Stimulated activated CD4-positive, alpha-beta T cell treated with anti-CD3 and anti-CD28 coated beads, TNF-alpha, amount 100 ng/mL, for 24 hours (primary cell): ENCODE measurements at regions not wholly inside any gene's neighbourhood (a gene's known extent, or its start where the extent isn't known, plus 50 kb on each side); places are given as distances from the start of the nearest gene placed in this dataset.

Experiments
- DNase-seq, 3 experiments: peaks; one replicate each; pipeline ENCODE4 v3.0.0-alpha.2; 2020; ENCODE audit warnings: low read depth in 3 of 3

DNA sequence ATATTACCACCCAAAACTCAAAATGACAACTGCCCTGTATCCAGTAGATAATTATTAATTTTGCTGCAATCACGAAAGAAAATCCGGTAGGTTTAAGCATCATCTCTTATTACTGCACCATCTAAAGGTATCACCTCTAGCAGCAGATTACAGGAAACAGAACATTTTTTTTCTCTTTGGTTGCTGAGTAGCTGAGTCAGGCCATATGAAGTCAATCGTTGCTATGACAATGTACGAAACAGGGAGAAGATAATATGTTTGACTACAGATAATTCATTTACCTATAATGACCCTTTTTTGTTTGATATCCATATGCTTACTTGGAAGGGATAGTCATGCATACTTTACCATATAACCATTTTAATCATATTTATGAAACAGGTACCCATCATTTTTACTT is 831.6 kb upstream of the CHAC2 start:
- no peak for DNase-seq

DNA sequence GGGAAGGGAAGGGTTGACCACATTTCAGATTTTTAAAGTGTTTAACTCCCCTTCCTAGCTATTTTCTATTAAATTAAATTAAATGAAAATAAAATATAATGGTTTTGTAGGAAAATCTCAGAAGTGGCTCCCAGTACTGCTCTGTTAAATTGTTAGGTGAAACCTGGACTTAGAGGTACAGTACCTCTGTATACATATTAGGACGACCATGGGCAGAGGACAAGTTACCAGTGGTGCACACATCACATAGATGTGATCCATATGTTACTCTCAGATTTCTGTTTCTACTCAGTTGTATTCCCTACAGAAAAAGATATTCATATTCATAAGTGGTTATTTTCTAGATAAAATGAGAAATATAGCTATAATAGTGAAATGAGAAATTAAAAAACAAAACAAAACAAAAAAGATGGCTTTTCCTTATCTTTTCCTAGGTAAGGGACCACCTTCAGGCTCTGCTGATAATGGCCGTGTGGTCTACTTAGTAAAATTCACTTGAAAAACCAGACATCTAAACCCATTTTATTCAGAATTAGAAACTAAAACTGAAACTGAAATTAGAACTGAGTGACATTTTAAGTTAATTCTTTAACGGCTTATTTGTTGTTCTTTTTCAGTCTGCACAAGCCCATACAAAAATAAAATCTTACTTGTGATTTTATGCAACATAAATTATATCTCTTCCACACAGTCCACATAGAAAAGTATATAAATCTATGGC is 832.5 kb upstream of the CHAC2 start:
- no peak for DNase-seq

DNA sequence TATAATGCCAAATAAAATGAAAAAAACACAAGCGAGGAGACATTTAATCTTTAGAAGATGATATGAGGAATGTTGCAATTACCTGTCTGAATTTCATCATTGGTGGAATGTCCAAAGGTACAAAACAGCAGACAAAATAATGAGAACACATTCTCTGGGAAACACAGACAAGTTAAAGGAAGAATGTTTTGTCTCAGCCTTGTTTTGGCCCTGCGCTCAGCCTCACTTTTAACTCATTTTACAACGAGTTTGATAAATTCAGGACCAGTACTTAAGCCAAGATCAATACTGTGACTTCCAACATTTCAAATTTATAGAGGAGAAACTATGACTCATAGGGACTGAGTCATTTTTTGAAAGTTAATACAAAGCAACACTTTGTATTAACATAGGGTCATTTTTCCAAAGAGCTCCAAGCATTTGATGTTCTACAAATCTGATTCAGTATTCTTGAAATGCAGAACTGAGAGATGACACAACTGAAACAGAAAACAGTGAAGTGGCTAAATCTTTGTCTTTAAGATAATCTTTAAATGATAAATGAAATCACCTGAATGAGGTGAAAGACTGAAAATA is 833.2 kb upstream of the CHAC2 start:
- DNase-seq = no peak

DNA sequence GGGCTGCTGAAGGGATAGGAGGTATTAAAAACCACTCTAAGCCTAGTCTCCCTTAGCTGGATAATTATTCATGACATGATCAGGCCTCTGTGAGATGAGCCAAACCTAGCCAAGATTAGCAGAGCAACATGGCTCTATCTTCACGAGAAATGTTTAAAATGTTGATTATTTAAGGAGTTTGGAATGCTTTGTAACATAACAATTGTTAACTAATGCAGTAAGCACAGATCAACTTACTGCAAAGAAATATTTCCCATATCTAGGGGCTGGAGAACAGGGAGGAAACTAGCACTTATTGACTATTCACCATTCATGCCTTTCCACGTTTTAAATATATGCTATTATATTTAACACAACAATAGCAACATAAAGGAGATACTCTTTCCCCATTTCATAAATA is 833.7 kb upstream of the CHAC2 start:
- DNase-seq = no peak

DNA sequence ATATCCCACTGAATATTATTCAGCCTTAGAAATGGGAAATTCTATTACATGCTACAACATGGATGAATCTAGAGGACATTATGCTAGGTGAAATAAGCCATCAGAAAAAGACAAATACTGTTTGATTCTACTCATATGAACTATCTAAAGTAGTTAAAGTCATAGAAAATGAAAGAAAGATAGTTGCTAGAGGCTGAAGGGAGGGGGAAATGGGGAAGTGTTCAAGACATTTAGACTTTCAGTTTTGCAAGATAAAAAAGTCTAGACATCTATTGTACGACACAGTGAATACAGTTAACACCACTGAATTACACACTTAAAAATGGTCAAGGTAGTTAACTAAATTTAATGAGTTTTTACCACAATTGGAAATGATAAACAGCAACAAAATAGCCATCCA is 835.9 kb upstream of the CHAC2 start:
- DNase-seq = no peak

DNA sequence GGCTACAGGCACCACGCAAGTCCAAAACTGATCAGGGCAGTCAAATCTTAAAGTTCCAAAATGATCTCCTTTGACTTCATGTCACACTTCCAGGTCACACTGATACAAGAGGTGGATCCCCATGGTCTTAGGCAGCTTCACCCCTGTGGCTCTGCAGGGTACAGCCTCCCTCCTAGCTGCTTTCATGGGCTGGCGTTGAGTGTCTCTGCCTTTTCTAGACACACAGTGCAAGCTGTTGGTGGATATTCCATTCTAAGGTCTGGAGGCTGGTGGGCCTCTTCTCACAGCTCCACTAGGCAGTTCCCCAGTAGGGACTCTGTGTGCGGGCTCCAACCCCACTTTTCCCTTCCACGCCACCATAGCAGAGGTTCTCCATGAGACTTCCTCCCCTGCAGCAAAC is 838.2 kb upstream of the CHAC2 start:
- no peak for DNase-seq

DNA sequence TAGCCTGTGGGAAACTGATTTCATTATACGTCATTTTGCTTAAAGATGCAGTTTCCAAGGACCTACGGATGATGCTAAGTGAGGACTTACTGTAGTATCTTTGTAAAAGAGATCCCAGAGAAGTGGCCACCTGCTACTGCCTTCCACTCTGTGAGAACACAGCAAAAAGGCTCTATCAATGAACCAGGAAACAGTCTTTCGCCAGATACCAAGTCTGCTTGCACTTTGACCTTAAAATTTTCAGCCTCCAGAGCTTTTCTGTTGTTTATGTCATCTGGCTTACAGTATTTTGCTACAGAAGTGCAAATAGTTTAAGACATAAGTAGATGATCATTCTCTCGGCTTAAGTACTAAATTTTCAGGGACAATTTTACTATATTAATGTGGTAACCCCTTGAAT is 847.9 kb upstream of the CHAC2 start:
- no peak for DNase-seq

DNA sequence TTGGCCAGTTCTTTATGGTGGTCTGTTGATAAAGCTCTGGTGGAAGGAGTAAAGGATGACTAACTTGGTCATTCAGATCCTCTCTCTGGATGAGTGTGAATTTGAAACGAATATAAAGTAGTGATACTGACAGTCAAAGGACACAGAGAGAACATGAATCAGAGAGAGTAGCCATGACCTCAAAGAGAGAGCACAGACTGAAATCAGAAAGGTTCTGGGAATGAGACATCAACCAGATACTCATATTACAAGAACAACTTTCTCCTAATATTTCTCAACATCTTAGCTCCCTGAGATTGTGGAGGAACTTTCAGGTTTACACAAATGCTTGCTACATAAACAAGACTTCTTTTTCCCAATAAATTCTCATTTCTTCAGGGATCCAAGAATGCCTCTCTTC is 849.1 kb upstream of the CHAC2 start:
- no peak for DNase-seq

DNA sequence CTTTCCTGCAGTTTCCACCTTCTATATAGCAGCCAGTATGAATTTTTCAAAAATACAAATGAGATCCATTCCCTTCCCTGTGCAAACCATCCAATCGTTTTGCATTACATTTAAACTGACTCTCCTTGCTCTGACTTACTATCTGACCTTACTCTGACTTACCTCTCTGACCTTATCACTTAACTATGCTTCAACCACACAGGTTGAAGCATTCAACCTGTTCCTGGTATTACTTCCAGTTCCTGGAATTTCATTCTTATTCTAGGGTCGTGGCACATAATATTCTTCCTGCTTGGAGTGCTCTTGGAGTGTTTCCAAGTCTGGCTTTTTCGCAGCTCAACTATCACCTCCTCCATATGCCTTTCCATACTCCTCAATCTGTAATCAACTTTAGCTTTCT is 850.6 kb upstream of the CHAC2 start:
- DNase-seq = no peak

DNA sequence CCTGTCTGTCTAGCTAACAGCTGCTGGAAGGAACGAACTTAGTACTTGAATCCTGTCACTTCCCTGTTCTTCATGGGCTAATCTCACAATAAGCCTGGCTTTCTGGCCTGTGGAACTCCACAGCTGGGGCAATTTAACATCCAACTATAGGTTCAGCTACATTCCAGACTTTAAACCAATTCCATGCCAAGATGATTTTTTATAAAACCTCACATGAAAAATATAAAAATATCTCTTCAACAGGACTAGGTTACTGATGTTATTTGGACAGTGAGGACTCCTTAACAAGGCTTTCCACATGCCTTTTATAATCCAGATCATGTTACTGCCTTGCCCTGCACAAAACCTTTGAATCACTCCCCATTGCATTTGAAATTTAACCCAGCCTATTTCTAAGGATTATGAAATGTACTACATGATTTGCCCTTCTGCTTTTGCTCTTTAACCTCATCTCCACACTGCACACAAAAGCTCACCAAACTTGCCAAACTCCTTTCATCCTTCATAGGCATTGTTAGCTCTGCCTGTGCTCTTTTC is 863.2 kb upstream of the CHAC2 start:
- DNase-seq = no peak

DNA sequence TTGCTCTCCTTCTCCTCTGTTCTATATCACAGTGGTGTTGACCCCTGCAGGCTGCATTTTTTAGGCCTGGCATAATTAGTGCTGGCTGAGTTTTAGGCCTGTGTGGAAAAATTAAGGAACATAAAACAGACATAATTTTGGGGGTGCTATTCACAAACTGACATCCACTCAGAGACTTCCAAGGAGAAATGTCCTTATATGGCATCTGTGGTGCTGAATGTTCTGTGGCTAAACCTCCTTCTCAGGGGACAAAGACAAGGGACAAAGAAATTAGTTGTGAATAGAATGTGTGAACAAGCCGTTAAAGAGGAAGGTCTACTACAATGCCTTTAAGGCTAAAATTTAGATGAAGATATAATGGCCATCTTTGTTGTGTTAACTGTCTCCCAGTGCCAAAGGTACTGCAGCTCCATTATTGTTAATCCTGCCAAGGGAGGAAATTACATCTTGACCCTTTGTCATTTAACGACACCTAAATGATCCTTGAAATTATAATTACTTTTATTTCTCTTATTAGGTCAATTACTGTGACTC is 870.0 kb upstream of the CHAC2 start:
- DNase-seq = no peak

DNA sequence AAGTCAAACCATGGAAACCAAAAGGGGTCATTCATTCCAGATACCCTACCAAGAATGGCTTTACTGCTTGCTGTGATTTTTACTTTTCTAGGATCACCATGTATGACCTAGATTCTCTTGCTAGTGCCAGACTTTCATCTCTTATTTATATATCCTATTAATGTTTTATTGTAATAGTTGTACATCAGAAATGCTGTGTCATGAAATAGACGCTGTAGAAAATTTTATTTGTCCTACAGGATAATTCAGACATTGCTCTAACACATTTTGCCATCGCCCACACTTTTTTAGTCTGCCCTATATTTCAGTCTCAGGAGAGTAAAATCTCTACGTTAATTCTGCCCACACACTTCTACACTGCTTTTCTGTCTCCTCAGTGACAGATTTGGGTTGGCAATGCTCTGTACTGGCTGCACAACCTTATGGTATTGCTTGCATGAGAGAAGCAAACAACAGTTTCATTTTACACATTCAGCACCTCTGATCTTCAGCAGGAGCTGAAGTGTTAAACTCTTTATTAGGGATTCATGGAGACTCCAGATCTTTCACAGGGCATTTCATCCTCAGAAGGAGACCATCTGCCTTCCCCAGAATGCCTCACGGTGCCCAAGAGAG is 871.8 kb upstream of the CHAC2 start:
- no peak for DNase-seq

DNA sequence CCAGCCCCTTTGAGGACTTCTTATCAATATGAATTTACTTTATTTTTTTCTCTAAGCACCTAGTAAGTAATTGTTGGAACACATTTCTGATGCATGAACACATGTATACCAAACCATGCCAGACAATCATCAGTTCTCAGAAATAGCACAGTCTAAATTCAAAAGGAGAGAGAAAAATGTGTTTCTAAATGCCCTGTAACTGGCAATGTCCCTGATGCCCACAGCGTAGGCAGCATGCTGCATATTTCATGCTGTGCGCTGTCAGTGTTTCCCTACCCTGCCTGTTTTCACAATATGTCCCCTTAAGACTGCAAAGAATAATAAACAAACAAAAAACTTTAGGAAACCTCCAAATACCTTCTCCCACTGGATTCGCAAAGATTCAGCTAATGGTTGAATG is 881.0 kb upstream of the CHAC2 start:
- DNase-seq = no peak

DNA sequence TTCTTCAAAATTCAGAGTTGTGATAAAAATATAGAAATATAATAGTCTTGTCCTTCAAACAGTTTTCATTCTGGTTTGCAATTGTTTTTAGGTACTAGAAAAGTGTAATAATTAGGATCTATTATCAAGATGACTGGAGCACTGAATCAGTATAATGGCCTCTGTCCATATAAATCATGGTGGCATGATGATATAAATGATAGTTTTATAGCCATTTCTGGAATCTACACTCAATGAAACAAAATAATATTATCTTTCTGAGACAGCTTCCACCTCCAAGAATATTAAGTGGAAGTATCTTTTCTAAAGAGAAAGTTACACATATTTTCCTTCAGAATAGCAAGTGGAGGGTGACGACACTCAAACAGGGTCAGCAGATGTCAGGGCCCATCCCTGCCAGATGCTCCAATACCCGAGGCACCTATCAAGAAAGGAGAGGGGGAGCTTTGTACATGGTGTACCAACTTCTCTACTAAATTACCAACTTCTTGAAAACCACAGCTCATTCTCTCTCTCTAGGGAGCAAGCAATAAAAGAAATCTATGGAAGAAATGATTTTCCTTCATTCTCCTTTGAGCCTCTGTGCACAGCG is 882.7 kb upstream of the CHAC2 start:
- DNase-seq = no peak

DNA sequence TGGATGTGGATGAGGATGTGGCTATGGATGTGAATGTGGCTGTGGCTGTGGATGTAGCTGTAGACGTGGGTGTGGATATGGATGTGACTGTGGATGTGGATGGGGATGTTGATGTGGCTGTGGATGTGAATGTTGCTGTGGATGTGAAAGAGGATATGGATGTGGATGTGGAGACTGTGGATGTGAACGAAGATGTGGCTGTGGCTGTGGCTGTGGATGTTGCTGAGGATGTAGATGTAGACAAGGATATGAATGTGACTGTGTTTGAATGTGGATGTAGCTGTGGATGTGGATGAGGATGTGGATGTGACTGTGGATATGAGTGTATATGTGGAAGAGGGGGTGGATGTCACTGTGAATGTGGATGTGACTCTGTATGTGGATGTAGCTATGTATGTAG is 884.6 kb upstream of the CHAC2 start:
- no peak for DNase-seq

DNA sequence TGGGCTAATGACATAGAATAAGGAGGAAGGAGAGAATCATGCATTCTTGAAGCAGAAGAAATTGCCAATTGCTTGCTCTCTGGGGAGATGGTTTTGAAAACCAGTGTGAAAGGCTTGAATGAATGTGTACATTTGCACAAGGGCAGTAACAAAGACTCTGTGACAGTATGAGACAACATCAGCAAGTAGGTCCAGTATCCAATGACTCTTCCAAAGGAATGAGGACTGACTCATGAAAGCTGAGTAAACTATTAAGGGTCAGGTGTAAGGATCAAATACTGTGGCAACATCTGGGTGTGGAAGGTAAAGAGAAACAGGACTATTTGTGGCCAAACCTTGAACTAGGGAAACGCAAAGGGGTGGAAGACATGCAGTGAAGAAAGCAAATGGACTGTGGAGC is 886.0 kb upstream of the CHAC2 start:
- no peak for DNase-seq

DNA sequence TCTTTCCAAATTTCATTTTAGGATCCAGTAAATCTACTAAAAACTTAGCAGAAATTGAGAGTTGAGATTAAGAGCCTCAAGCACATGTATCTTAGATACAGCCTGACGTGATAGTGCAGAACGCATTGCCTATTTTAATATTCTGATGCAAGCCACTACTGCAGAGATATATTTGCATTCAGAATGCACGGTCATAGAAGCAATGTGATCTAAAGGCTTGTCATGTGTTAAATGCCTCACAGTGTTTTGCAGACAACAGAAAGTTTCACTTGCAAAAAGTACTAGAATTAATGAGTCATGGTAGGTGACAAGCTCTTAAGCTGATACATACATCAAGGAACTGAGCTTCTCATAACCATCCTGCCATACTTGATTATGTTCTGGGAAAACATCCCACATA is 886.7 kb upstream of the CHAC2 start:
- no peak for DNase-seq

DNA sequence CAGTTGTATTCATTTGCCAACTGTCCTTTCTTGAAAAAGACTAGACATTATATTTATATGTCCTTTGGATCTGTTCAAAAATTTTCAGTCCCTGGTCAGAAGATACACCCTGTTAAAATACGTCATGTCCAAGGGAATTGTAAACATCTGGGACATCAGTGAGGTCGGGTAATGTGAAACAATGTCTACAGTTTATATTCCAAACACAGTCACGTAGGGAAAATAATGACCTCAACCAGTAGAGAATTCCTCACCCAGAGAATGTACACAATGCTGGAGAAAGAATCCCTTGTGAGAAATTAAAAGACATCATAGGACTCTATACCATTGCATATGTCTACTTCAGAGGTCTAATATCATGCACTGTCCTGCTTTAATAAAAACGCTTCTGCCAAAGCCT is 888.0 kb upstream of the CHAC2 start:
- DNase-seq = no peak

DNA sequence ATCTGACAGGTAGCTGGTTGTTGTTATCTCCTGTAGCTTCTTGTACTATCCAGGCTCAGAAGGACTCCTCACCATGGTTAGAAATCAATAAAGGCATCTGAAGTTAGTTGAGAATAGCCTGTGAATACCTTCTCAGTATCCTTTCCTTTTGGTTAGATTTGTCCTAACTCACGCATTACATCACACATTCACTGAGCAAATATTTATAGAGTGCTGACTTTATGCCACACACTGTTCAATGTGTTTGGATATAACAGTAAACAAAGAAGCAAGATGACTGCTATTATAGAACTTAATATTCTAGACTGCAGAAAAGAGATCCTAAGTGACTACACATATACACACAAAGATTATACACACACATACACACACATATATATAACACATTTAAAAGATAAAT is 889.9 kb upstream of the CHAC2 start:
- DNase-seq = no peak

DNA sequence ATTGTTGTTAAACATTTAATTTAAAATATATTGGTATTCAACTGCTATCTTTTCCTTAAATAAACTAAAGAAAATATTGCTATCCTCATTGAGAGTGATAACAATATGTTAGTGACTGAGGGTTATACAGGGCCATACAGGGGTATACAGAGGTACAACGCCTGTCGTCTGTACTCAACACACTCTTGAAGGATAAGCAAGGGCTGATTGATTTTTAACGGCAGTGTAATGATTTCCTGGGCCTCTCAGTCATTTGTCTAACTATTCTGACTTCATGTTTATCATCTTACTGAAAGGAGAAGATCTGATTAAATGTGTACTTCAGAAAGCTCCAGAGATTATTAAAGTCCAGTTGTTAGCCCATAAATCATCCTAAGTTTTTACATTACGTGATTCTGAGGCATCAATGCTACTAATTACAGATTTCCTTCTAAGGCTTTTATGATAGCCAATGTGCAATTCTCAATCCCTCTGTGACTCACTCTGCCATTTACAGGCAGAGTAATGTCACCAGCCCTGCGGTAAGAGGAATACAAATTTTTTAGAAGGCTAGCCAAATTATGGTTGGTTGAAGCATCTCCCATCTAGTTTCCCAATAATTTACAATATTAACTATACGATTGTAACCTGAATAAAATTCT is 893.0 kb upstream of the CHAC2 start:
- DNase-seq = no peak

DNA sequence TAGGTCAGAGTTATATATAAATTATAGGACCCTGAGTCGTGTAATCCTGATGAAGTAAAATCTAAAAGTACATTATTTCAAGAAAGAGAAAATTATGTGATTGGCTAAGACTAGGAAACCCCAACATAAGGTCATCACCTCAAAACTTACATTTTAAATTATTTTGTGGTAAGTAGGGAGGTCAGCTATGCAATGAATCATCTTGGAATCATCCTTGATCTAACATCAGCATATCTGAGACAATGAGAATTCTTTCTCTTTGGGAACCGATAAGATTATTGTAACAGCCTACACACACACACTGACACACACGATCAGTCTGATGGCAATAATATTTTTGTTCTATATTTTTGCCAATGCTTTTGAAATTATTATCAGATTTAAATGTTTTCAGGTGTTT is 904.8 kb upstream of the CHAC2 start:
- no peak for DNase-seq

DNA sequence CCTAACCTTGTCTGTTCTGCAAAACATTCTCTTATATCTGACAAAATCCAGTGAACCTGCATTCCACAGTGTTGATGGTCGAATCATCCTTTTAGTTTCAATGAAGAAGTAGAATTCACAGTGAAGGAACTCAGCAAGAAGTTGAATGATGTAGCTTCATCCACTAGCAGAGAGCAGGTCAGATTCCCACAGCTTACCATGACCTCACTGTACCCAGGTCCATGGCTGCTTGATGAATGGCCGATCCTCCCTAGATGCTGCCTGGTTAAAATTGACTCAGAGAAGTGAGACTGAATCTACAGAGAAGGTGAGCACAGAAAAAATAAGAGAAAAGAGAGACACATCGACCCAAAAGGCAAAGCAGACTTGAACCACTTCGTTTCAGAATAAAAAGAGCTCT is 906.0 kb upstream of the CHAC2 start:
- no peak for DNase-seq
